ENCODE measurements at regions not wholly inside any gene's neighbourhood (a gene's known extent, or its start where the extent isn't known, plus 50 kb on each side); places are given as distances from the start of the nearest gene placed in this dataset.

- DNase-seq: peak; percentile 17
Observed at GRCh38 chr9:129273941-129274684, 96.1 kb upstream of the IER5L start.

- DNase-seq: peak; percentile 23
Observed at GRCh38 chr9:129273136-129273895, 95.3 kb upstream of the IER5L start.

- DNase-seq: peak; percentile 17
Observed at GRCh38 chr9:129272348-129273025, 94.4 kb upstream of the IER5L start.

GRCh38 chr9:129270903-129271431, 92.9 kb upstream of the IER5L start:
- DNase-seq: no peak

DNA sequence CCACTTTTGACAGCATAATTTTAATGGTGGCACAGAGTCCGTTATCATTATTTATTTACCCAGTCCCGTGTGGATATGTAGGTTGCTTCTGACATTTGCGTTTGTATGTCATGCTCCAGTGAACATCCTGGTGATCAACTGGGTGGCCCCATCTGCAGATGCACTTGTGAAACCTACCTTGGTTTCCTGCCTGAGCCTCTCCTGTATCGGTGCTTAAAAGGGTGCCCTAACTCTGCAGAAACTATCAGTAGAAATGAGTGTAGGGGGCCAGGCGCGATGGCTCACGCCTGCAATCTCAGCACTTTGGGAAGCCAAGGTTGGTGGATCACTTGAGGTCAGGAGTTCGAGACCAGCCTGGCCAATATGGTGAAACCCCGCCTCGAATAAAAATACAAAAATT, 92.1 kb upstream of the IER5L start:
- no peak for DNase-seq

GRCh38 chr9:129267141-129267540, 89.1 kb upstream of the IER5L start:
- DNase-seq: no peak

- DNase-seq: no peak
Observed at GRCh38 chr9:129266536-129266935, 88.5 kb upstream of the IER5L start.

DNA sequence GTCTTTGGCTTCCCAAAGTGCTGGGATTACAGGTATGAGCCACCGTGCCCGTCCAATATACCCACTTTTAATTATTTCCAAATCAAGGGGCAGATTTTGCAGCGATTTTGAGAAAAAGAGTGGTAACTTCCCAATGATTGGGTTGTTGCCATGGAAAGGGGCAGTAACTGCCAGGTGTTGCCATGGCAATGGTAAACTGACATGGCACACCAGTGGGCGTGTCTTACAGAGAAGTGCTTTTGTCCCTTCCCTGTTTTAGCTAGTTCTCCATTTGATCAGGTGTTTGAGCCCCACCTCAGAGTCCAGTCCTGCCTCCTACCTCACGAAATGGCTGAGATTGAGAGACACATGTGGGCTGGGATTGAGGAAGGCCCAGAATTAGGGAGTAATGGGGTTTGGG, 86.3 kb upstream of the IER5L start:
- DNase-seq: no peak

DNA sequence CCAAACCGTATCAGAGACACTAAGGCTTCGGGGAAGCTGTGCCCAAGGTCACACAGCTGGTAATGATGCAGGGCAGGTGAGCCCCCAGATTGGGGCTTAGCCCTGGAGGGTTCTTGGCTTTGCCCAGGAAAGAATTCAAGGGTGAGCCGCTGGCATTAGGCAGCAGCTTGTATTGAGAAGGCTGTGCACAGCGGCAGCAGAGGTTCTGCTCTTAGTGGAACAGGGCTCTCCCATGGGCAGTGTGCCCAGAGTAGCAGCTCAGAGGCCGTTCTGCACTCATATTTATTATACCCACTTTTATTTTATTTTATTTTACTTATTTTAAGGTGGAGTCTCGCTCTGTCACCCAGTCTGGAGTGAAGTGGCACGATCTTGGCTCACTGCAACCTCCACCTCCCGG, 85.8 kb upstream of the IER5L start:
- DNase-seq: no peak

GRCh38 chr9:129262261-129262660, 84.2 kb upstream of the IER5L start:
- no peak for DNase-seq

GRCh38 chr9:129259375-129259774, 81.3 kb upstream of the IER5L start:
- DNase-seq: no peak

- no peak for DNase-seq
Observed at GRCh38 chr9:129258823-129259301, 80.8 kb upstream of the IER5L start.

GRCh38 chr9:129258124-129258822, 80.2 kb upstream of the IER5L start:
- DNase-seq: peak; percentile 84

- no peak for DNase-seq
Observed at GRCh38 chr9:129256959-129257713, 79.1 kb upstream of the IER5L start.

DNA sequence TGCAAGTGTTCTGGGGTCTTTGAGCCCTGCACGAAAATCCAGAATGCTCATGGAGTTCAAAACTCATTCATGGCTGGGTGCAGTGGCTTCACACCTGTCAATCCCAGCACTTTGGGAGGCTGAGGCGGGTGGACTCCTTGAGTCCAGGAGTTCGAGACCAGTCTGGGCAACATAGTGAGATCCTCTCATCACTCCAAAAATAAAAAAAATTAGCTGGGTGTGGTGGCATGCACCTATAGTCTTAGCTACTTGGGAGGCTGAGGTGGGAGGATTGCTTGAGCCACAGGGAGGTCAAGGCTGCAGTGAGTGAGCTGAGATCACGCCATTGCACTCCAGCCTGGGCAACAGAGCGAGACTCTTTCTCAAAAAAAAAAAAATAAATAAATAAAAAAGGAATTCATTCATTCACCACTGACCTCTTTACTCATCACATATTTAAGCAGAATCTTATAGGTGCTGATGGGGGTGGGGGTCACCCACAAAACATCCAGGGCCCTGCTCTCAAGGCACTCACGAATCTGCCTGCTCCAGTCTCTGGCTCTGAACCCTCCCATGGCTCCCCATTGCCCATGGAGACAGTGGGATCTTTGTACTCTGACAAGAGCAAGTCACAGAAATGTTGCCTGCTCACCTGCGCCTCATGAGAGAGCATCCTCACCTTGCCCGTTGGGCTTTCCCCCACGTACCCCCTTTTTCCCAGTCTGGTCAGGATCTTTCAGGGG, 76.7 kb upstream of the IER5L start:
- no peak for DNase-seq

- DNase-seq: no peak
Observed at GRCh38 chr9:129253803-129254381, 75.8 kb upstream of the IER5L start.

- no peak for DNase-seq
Observed at GRCh38 chr9:129252937-129253802, 75.1 kb upstream of the IER5L start.

- DNase-seq: no peak
Observed at GRCh38 chr9:129250786-129251185, 72.7 kb upstream of the IER5L start.

- peak; percentile 6 for DNase-seq
Observed at GRCh38 chr9:129247285-129248153, 69.5 kb upstream of the IER5L start.
